ENCODE measurements at regions not wholly inside any gene's neighbourhood (a gene's known extent, or its start where the extent isn't known, plus 50 kb on each side); places are given as distances from the start of the nearest gene placed in this dataset.

- Histone ChIP-seq H4K20me1 (ENCODE audit: insufficient read depth, low read length, poor library complexity, severe bottlenecking) (no peaks in the 10 kb centered on the region), H3K9me3 (ENCODE audit: insufficient read depth, low read depth, low read length) (0 out of 2 replicates have a peak, but pooled peaks cover 7% of the 10 kb centered on the region), H3K27me3 (ENCODE audit: insufficient read depth, low read length, poor library complexity, severe bottlenecking) (no peaks in the 10 kb centered on the region), H3K4me1 (ENCODE audit: insufficient read depth, low read length, poor library complexity, severe bottlenecking) (no peaks in the 10 kb centered on the region), H3K4me2 (ENCODE audit: low read depth, low read length, poor library complexity, severe bottlenecking) (no peak overlapping the region), H3K9me2 (replicated peaks; ENCODE audit: low read depth, low read length) (no peaks in the 10 kb centered on the region), H3K4me3 (ENCODE audit: low read length, poor library complexity, severe bottlenecking) (no peak overlapping the region), H3K79me2 (ENCODE audit: insufficient read depth, low read length) (no peaks in the 10 kb centered on the region), H3F3A (ENCODE audit: low read depth) (no peaks in the 10 kb centered on the region), H3K9ac (ENCODE audit: low read depth, low read length, poor library complexity, severe bottlenecking) (no peak overlapping the region), H2AFZ (ENCODE audit: low read length) (no peak overlapping the region), H3K36me3 (ENCODE audit: insufficient read depth, low read length) (no peaks in the 10 kb centered on the region)
- TF ChIP-seq, protein P1, sequence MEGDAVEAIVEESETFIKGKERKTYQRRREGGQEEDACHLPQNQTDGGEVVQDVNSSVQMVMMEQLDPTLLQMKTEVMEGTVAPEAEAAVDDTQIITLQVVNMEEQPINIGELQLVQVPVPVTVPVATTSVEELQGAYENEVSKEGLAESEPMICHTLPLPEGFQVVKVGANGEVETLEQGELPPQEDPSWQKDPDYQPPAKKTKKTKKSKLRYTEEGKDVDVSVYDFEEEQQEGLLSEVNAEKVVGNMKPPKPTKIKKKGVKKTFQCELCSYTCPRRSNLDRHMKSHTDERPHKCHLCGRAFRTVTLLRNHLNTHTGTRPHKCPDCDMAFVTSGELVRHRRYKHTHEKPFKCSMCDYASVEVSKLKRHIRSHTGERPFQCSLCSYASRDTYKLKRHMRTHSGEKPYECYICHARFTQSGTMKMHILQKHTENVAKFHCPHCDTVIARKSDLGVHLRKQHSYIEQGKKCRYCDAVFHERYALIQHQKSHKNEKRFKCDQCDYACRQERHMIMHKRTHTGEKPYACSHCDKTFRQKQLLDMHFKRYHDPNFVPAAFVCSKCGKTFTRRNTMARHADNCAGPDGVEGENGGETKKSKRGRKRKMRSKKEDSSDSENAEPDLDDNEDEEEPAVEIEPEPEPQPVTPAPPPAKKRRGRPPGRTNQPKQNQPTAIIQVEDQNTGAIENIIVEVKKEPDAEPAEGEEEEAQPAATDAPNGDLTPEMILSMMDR (conservative IDR thresholded peaks at IDR 0.05; ENCODE audit: low read length): no peak
- TF ChIP-seq EZH2phosphoT487 (IDR thresholded peaks at IDR 0.05; ENCODE audit: borderline replicate concordance): no peak
These were observed 238.6 kb downstream of the FOXD2 start for GRCh38 chr1:47676311-47677054.

DNA sequence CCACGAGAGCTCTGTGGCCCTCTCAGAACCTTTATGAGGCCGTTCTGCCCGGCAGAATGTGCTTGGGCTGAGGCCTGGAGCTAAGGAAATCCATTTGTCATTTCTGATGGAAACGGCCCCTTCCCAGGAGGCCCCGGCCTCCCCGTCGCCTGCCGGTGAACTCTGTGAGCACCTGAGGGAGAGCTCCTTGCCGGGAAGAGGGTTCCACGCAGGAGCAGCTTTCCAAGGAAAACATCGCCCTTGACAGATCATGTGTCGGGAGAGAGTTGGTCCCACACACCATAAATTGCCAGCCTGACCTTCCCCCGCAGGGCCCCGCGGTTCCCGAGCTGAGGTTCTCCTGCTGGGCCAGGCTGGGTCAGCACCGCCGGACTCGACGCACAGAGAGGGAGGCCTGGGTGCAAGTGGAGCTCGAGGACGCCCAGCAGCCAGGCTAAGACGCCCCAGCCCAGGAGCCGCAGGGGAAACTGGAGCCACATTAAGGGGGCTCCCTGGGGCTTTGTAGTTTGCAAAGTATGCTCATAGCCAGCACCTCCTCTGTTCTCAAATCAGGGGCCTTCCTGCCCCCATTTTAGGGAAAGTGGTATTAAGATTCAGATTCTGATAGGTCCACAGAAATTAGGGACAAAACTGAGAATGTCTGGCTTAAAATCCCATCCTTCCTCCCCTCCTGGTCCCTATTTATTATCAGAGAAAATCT, 239.5 kb downstream of the FOXD2 start:
- no peaks in the 10 kb centered on the region for H3F3A ChIP-seq (ENCODE audit: low read depth)
- 0 out of 2 replicates have a peak, but pooled peaks cover 7% of the 10 kb centered on the region for H3K9me3 ChIP-seq (ENCODE audit: insufficient read depth, low read depth, low read length)
- no peaks in the 10 kb centered on the region for H3K79me2 ChIP-seq (ENCODE audit: insufficient read depth, low read length)
- no peak overlapping the region for H2AFZ ChIP-seq (ENCODE audit: low read length)
- no peak overlapping the region for H3K9ac ChIP-seq (ENCODE audit: low read depth, low read length, poor library complexity, severe bottlenecking)
- no peaks in the 10 kb centered on the region for H4K20me1 ChIP-seq (ENCODE audit: insufficient read depth, low read length, poor library complexity, severe bottlenecking)
- no peak overlapping the region for H3K4me2 ChIP-seq (ENCODE audit: low read depth, low read length, poor library complexity, severe bottlenecking)
- no peaks in the 10 kb centered on the region for H3K9me2 ChIP-seq (replicated peaks; ENCODE audit: low read depth, low read length)
- H3K27me3 ChIP-seq (ENCODE audit: insufficient read depth, low read length, poor library complexity, severe bottlenecking): no peaks in the 10 kb centered on the region
- no peaks in the 10 kb centered on the region for H3K36me3 ChIP-seq (ENCODE audit: insufficient read depth, low read length)
- H3K4me3 ChIP-seq (ENCODE audit: low read length, poor library complexity, severe bottlenecking): no peak overlapping the region
- H3K4me1 ChIP-seq (ENCODE audit: insufficient read depth, low read length, poor library complexity, severe bottlenecking): no peaks in the 10 kb centered on the region
- no peak for TF ChIP-seq EZH2phosphoT487 (IDR thresholded peaks at IDR 0.05; ENCODE audit: borderline replicate concordance)
- TF ChIP-seq, protein P1 (conservative IDR thresholded peaks at IDR 0.05; ENCODE audit: low read length): no peak

DNA sequence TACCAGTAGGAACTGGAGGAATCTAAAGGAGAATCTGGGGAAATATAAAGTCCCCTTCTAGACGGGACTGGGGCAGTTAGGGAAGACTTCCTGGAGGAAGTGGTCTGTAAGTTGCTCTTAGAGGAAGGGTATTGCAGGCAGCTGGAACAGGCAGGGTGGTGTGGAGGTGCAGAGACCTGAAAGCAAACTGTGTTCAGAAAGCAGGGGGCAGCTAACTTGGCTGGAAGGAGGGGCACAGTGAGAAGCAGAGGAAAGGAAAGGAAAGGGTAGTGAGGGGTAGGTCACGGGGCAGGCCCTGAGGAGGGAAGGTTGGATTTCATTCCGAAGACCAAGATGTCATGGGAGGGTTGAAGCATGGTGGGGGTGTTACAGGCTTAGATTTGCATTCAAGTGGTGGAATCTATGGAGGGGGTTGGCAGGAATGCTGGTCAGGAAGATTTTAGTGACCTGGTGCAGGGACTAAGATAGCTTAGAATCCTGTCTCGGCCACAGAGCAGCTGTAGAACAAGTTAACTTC, 240.7 kb downstream of the FOXD2 start:
- no peak overlapping the region for H3K4me3 ChIP-seq (ENCODE audit: low read length, poor library complexity, severe bottlenecking)
- H3K4me1 ChIP-seq (ENCODE audit: insufficient read depth, low read length, poor library complexity, severe bottlenecking): no peaks in the 10 kb centered on the region
- H4K20me1 ChIP-seq (ENCODE audit: insufficient read depth, low read length, poor library complexity, severe bottlenecking): no peaks in the 10 kb centered on the region
- TF ChIP-seq, protein P1 (conservative IDR thresholded peaks at IDR 0.05; ENCODE audit: low read length): no peak
- no peak for TF ChIP-seq EZH2phosphoT487 (IDR thresholded peaks at IDR 0.05; ENCODE audit: borderline replicate concordance)
- H2AFZ ChIP-seq (ENCODE audit: low read length): no peak overlapping the region
- no peaks in the 10 kb centered on the region for H3K36me3 ChIP-seq (ENCODE audit: insufficient read depth, low read length)
- no peaks in the 10 kb centered on the region for H3K79me2 ChIP-seq (ENCODE audit: insufficient read depth, low read length)
- H3K9ac ChIP-seq (ENCODE audit: low read depth, low read length, poor library complexity, severe bottlenecking): no peak overlapping the region
- H3K9me3 ChIP-seq (ENCODE audit: insufficient read depth, low read depth, low read length): 0 out of 2 replicates have a peak, but pooled peaks cover under 1% of the 10 kb centered on the region
- no peaks in the 10 kb centered on the region for H3F3A ChIP-seq (ENCODE audit: low read depth)
- no peaks in the 10 kb centered on the region for H3K9me2 ChIP-seq (replicated peaks; ENCODE audit: low read depth, low read length)
- no peak overlapping the region for H3K4me2 ChIP-seq (ENCODE audit: low read depth, low read length, poor library complexity, severe bottlenecking)
- H3K27me3 ChIP-seq (ENCODE audit: insufficient read depth, low read length, poor library complexity, severe bottlenecking): no peaks in the 10 kb centered on the region

All from Loucy (cell line).